BJ (cell line): ENCODE measurements at regions not wholly inside any gene's neighbourhood (a gene's known extent, or its start where the extent isn't known, plus 50 kb on each side); places are given as distances from the start of the nearest gene placed in this dataset.
"Not testable (repeated sequence)": the region's sequence is repeated elsewhere in the genome, so short reads cannot be mapped to it uniquely, and the experiment has no call there.

Source experiments
- CTCF ChIA-PET: fragments of 350-600 bp; formaldehyde crosslinking; extraction: SDS; loops from one replicate; lab custom pipeline; 2021; ENCODE audit warnings: antibody characterized with exemption, inconsistent platforms; lab: Yijun Ruan, JAX
- POLR2A ChIA-PET: fragments of 300-600 bp; sonication (Branson Sonifier 250); formaldehyde crosslinking; extraction: SDS; loops from one replicate; lab custom pipeline; 2021; ENCODE audit warnings: antibody characterized with exemption; lab: Charles Lee
- DNase-seq: peaks from one replicate; pipeline ENCODE4 v3.0.0-alpha.2; 2011; ENCODE audit warnings: low read depth
- H3K27me3 ChIP-seq: 2 replicates; pipeline ENCODE4 v1.6.0; 2011; ENCODE audit warnings: low read length; ENCODE audit not compliant: control insufficient read depth, insufficient read depth
- H3K36me3 ChIP-seq: 2 replicates; pipeline ENCODE4 v1.5.1; 2011; ENCODE audit warnings: low read length; ENCODE audit not compliant: control insufficient read depth, insufficient read depth
- H3K4me3 ChIP-seq: 2 replicates; pipeline ENCODE4 v1.5.1; 2011; ENCODE audit warnings: low read depth, mild to moderate bottlenecking, control low read depth, low read length
- TF ChIP-seq, protein P1 (sequence below): IDR thresholded peaks from 2 replicates; pipeline ENCODE4 v1.5.1; 2011; ENCODE audit warnings: low read depth, mild to moderate bottlenecking, control low read depth, inconsistent platforms, low read length, moderate library complexity; ENCODE audit not compliant: insufficient read depth

DNA sequence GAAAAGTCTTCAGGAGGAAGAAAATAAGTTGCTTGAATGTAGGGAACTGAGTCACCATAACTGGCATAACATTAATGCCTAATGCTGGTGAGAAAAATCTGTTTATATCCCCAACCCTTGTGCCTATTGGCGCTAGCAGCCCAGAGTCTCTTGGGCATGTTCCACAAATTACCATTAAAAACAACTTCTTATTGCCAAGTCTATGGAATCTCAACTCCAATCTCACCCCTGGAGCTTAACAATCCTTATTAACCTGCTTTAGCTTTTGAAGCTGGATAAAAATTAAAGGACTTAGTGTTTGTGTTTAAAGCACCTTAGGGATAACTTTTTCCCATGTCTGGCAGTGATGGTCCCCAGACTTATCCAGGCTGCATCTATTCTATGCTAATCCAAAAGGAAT is 143.0 kb downstream of the APIP start:
- no peak overlapping the region for H3K4me3 ChIP-seq
- peaks cover 7% of the 10 kb centered on the region for H3K27me3 ChIP-seq
- H3K36me3 ChIP-seq: no peaks in the 10 kb centered on the region
- ChIA-PET POLR2A (no interaction called here), CTCF (no interaction called here)
- TF ChIP-seq, protein P1, sequence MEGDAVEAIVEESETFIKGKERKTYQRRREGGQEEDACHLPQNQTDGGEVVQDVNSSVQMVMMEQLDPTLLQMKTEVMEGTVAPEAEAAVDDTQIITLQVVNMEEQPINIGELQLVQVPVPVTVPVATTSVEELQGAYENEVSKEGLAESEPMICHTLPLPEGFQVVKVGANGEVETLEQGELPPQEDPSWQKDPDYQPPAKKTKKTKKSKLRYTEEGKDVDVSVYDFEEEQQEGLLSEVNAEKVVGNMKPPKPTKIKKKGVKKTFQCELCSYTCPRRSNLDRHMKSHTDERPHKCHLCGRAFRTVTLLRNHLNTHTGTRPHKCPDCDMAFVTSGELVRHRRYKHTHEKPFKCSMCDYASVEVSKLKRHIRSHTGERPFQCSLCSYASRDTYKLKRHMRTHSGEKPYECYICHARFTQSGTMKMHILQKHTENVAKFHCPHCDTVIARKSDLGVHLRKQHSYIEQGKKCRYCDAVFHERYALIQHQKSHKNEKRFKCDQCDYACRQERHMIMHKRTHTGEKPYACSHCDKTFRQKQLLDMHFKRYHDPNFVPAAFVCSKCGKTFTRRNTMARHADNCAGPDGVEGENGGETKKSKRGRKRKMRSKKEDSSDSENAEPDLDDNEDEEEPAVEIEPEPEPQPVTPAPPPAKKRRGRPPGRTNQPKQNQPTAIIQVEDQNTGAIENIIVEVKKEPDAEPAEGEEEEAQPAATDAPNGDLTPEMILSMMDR: no peak
- no peak for DNase-seq

DNA sequence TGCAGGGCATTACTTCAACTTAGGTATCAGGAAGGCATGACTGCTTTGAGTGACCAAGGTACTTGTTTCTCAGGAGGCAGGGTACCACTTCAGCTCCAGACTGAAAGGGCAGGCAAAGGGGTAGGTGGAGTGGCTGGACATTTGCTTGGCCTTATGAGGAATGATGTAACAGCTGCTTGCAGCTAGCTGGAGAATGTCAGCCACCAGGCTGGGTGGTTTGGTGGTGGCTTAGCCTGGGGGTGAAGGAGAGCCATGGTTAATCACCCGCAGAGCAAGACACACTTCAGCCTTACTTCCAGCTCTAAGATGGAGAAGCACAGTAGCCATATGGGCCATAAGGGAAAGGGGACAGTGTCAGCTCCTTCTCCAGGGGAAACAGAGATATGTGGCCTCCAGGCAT is 146.1 kb downstream of the APIP start:
- no peak overlapping the region for H3K4me3 ChIP-seq
- no peaks in the 10 kb centered on the region for H3K36me3 ChIP-seq
- no peak for DNase-seq
- CTCF ChIA-PET: no interaction called here
- TF ChIP-seq, protein P1: no peak
- POLR2A ChIA-PET: no interaction called here
- H3K27me3 ChIP-seq: peaks cover 7% of the 10 kb centered on the region

DNA sequence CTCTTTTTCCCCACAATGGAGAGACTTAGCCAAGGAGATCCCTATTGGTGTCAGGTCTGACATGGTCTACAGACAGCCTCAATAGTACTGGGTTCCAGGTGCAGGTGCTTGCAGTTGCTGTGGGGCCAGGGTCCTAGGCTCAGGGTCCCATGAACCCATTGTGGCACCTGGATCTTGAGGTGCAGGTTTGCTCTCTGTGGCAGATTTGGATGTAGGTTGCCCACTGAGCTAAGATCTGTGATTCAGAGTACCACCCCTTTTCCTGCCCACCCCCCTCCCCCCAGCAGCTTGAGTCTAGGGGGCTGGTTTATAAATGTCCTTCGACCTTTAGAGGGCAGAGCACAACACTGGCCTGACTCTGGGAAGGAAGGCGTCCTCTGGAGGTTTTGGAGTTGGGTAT is 147.0 kb downstream of the APIP start:
- DNase-seq: no peak
- no peak overlapping the region for H3K4me3 ChIP-seq
- H3K27me3 ChIP-seq: peaks cover 7% of the 10 kb centered on the region
- TF ChIP-seq, protein P1: no peak
- H3K36me3 ChIP-seq: no peaks in the 10 kb centered on the region
- ChIA-PET CTCF (interaction anchor here (0.6 kb wide), 1 partner anchor 1211 kb away, joined by 3 read pairs; no protein-coding TSS in a partner anchor), POLR2A (interaction anchor here (0.6 kb wide), 1 partner anchor 13 kb away, joined by 4 read pairs; no protein-coding TSS in a partner anchor)

DNA sequence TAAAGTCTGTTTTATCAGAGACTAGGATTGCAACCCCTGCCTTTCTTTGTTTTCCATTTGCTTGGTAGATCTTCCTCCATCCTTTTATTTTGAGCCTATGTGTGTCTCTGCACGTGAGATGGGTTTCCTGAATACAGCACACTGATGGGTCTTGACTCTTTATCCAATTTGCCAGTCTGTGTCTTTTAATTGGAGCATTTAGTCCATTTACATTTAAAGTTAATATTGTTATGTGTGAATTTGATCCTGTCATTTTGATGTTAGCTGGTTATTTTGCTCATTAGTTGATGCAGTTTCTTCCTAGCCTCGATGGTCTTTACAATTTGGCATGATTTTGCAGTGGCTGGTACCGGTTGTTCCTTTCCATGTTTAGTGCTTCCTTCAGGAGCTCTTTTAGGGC is 141.7 kb downstream of the EHF start:
- POLR2A ChIA-PET: not testable (repeated sequence)

DNA sequence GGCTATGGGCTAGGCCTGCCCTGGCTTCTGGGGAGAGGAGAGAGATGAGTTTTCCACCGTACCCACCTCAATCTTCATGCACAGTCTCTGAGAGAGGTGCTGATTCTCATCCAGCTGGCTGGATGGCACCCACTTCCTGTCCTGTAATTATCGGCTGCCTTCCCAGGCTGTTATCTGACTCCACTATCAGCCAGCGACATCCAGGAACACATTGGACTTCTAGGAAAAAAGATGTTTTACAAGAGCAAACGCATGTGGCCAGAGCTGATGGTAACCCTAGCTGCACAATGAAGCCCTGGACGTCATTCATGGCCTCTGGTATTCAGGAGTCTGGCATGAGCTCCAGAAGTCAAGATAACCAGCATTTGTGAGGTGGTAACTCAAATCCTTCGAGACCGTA is 137.4 kb downstream of the EHF start:
- no peak for DNase-seq

More for the DNA sequence above, 141.7 kb downstream of the EHF start:
- DNase-seq, H3K4me3 ChIP-seq, CTCF ChIA-PET, H3K27me3 ChIP-seq, H3K36me3 ChIP-seq: not testable (repeated sequence)

More for the DNA sequence above, 137.4 kb downstream of the EHF start:
- no peaks in the 10 kb centered on the region for H3K36me3 ChIP-seq
- ChIA-PET POLR2A (no interaction called here), CTCF (no interaction called here)
- H3K27me3 ChIP-seq: peaks cover 5% of the 10 kb centered on the region
- H3K4me3 ChIP-seq: no peak overlapping the region
- TF ChIP-seq, protein P1: no peak
